Transverse colon (tissue), 4 donors: ENCODE measurements at regions not wholly inside any gene's neighbourhood (a gene's known extent, or its start where the extent isn't known, plus 50 kb on each side); places are given as distances from the start of the nearest gene placed in this dataset.
"Not testable (repeated sequence)": the region's sequence is repeated elsewhere in the genome, so short reads cannot be mapped to it uniquely, and the experiment has no call there.

Experiments used
- DNase-seq: peaks from one replicate; pipeline ENCODE4 v3.0.0-alpha.2; 2019
- H3K27ac ChIP-seq, 4 donors: fragments of 200-600 bp; sonication (generic); 2 replicates each; pipeline ENCODE4 v1.5.1; 2016 to 2018; ENCODE audit warnings: inconsistent platforms in 4 of 4
- H3K27me3 ChIP-seq: fragments of 200-600 bp; sonication (generic); 2 replicates; pipeline ENCODE4 v1.5.1; 2017; ENCODE audit warnings: inconsistent platforms
- H3K36me3 ChIP-seq, 4 donors: fragments of 200-600 bp; sonication (generic); 2 replicates each; pipeline ENCODE4 v1.5.1; 2017 to 2019; ENCODE audit warnings: inconsistent platforms in 4 of 4
- H3K4me1 ChIP-seq, 4 donors: fragments of 200-600 bp; sonication (generic); 2 replicates each; pipeline ENCODE4 v1.5.1; 2017 to 2020; ENCODE audit warnings: inconsistent platforms in 4 of 4
- H3K4me3 ChIP-seq, 4 donors: fragments of 200-600 bp; sonication (generic); 1 replicate in 1 of 4; 2 replicates in 3 of 4; pipeline versions ENCODE4 v1.5.1 to v1.6.1; 2017 to 2019; ENCODE audit warnings: inconsistent platforms in 4 of 4
- H3K9me3 ChIP-seq, 2 donors: fragments of 200-600 bp; sonication (generic); 2 replicates each; pipeline ENCODE4 v1.5.1; 2017 to 2019; ENCODE audit warnings: inconsistent platforms in 2 of 2
- CTCF ChIP-seq, 5 experiments: fragments of 200-600 bp in 3 of 5; fragments of 450-650 bp in 2 of 5; sonication (generic) in 3 of 5; IDR thresholded peaks; 1 replicate in 2 of 5; 2 replicates in 3 of 5; pipeline ENCODE4 v1.5.1; 2016 to 2017; ENCODE audit warnings: antibody characterized with exemption in 5 of 5, inconsistent platforms in 3 of 5, mild to moderate bottlenecking in 2 of 5, moderate library complexity in 1 of 5
- EP300 ChIP-seq: sonication (generic); formaldehyde crosslinking; IDR thresholded peaks from one replicate; pipeline ENCODE4 v1.6.1; 2017; ENCODE audit warnings: antibody characterized with exemption, low read depth
- POLR2A ChIP-seq: fragments of 450-650 bp; IDR thresholded peaks from one replicate; pipeline ENCODE4 v1.6.1; 2016; ENCODE audit warnings: antibody characterized with exemption, mild to moderate bottlenecking, moderate library complexity
- POLR2AphosphoS5 ChIP-seq, 3 donors: sonication (generic); formaldehyde crosslinking; IDR thresholded peaks; one replicate each; pipeline ENCODE4 v1.6.1; 2016; ENCODE audit warnings: antibody characterized with exemption in 3 of 3
- WGBS, 2 donors: methylation state at CpG; one replicate each; pipeline ENCODE4 v1.1.5; 2018; ENCODE audit warnings: low coverage in 1 of 2; 5-methylcytosine and 5-hydroxymethylcytosine counted together
- in situ Hi-C, 4 donors: fragments of 200-750 bp; cut with MboI; loops; one replicate each; pipeline versions ENCODE4 v1.15.0 to v1.15.1; 2017; ENCODE audit warnings: low sequenced_read_pairs in 3 of 4, low pct_ligation_motif_present in 1 of 4, low pct_unique_long_range_greater_than_20kb in 1 of 4
- intact Hi-C: fragments of 100-400 bp; cut with DNase I; formaldehyde crosslinking; loops from one replicate; pipeline ENCODE4 v1.15.1; 2023; ENCODE audit warnings: low total_unique reads

- TF ChIP-seq POLR2A: no peak
- no peak for TF ChIP-seq EP300
- H3K4me1 ChIP-seq: peaks cover 0 to 3% (median 0%) of the 10 kb centered on the region in 4 donors
- H3K27me3 ChIP-seq: peaks cover 95% of the 10 kb centered on the region
- no peak overlapping the region for H3K27ac ChIP-seq
- intact Hi-C loops: no loop called here
- H3K9me3 ChIP-seq: no peaks in the 10 kb centered on the region
- DNase-seq: no peak
- H3K36me3 ChIP-seq: no peaks in the 10 kb centered on the region
- 85% methylated on average over 9 of the region's 9 CpGs; no CpG with 5 or more reads in 1 of the 2 donors for WGBS, 2 donors
- in situ Hi-C loops: no loop called here
- H3K4me3 ChIP-seq: no peak overlapping the region
Observed at GRCh38 chr17:49898366-49899190, 50.7 kb upstream of the TAC4 start.

- WGBS, 2 donors: 54% methylated on average over 2 of the region's 2 CpGs; no CpG with 5 or more reads in 1 of the 2 donors
- DNase-seq: no peak
- in situ Hi-C loops: no loop called here
Observed at GRCh38 chr17:49899191-49899485, 51.3 kb upstream of the TAC4 start.

GRCh38 chr17:49899588-49899987 lies 51.7 kb upstream of the TAC4 start:
- intact Hi-C loops (no loop called here), in situ Hi-C loops (no loop called here)
- H3K9me3 ChIP-seq: no peaks in the 10 kb centered on the region
- TF ChIP-seq POLR2AphosphoS5 (IDR thresholded peaks at IDR 0.05) (no peak), CTCF (IDR thresholded peaks at IDR 0.05) (no peak), POLR2A (no peak), EP300 (no peak)
- no peak for DNase-seq
- H3K27ac ChIP-seq: no peak overlapping the region
- 63% methylated on average over 1 of the region's 1 CpG; no CpG with 5 or more reads in 1 of the 2 donors for WGBS, 2 donors
- peaks cover 95% of the 10 kb centered on the region for H3K27me3 ChIP-seq
- H3K4me3 ChIP-seq: no peak overlapping the region
- peaks cover 0 to 3% (median 0%) of the 10 kb centered on the region in 4 donors for H3K4me1 ChIP-seq
- no peaks in the 10 kb centered on the region for H3K36me3 ChIP-seq

More at GRCh38 chr17:49899191-49899485, 51.3 kb upstream of the TAC4 start:
- no peaks in the 10 kb centered on the region for H3K9me3 ChIP-seq
- intact Hi-C loops: no loop called here
- TF ChIP-seq POLR2A (no peak), POLR2AphosphoS5 (IDR thresholded peaks at IDR 0.05) (no peak), EP300 (no peak), CTCF (IDR thresholded peaks at IDR 0.05) (no peak)
- H3K4me1 ChIP-seq: peaks cover 0 to 3% (median 0%) of the 10 kb centered on the region in 4 donors
- no peaks in the 10 kb centered on the region for H3K36me3 ChIP-seq
- no peak overlapping the region for H3K4me3 ChIP-seq
- H3K27ac ChIP-seq: no peak overlapping the region
- H3K27me3 ChIP-seq: peaks cover 95% of the 10 kb centered on the region

GRCh38 chr17:49900801-49901200 lies 52.9 kb upstream of the TAC4 start:
- H3K27ac ChIP-seq, DNase-seq, H3K4me3 ChIP-seq, in situ Hi-C loops, H3K4me1 ChIP-seq, H3K9me3 ChIP-seq, intact Hi-C loops, H3K36me3 ChIP-seq: not testable (repeated sequence)
- H3K27me3 ChIP-seq: peaks cover 97% of the 10 kb centered on the region
- 56 to 80% methylated on average over 1 to 5 of the region's 5 CpGs for WGBS, 2 donors

- in situ Hi-C loops: no loop called here
- no peak overlapping the region for H3K27ac ChIP-seq
- no peak for TF ChIP-seq POLR2A
- TF ChIP-seq CTCF (IDR thresholded peaks at IDR 0.05): no peak
- TF ChIP-seq EP300: no peak
- TF ChIP-seq POLR2AphosphoS5 (IDR thresholded peaks at IDR 0.05): no peak
- H3K9me3 ChIP-seq: no peaks in the 10 kb centered on the region
- no peaks in the 10 kb centered on the region for H3K36me3 ChIP-seq
- no peak overlapping the region for H3K4me3 ChIP-seq
- intact Hi-C loops: no loop called here
- WGBS, 2 donors: 8 to 33% methylated on average over 3 to 39 of the region's 47 CpGs
- peaks cover 0 to 3% (median 0%) of the 10 kb centered on the region in 4 donors for H3K4me1 ChIP-seq
- H3K27me3 ChIP-seq: peaks cover 94% of the 10 kb centered on the region
- no peak for DNase-seq
Observed at GRCh38 chr17:49901460-49902331, 53.8 kb upstream of the TAC4 start.
